ENCODE measurements at regions not wholly inside any gene's neighbourhood (a gene's known extent, or its start where the extent isn't known, plus 50 kb on each side); places are given as distances from the start of the nearest gene placed in this dataset.

- no peak for FAIRE-seq
- no peaks in the 10 kb centered on the region for H3K4me1 ChIP-seq (ENCODE audit: control insufficient read depth in 2 of 3, insufficient read depth in 2 of 3, low read depth in 1 of 3, low read length in 3 of 3)
- TF ChIP-seq CTCF (IDR thresholded peaks at IDR 0.05; ENCODE audit: borderline replicate concordance, extremely low read depth, insufficient read depth): no peak
- no peak for DNase-seq
- no peak overlapping the region for H3K9ac ChIP-seq (ENCODE audit: low read length in 3 of 3)
- intact Hi-C loops (cut with DNase I): no loop called here
- H3K36me3 ChIP-seq (ENCODE audit: control insufficient read depth in 2 of 3, insufficient read depth in 3 of 3, low read length in 3 of 3): no peaks in the 10 kb centered on the region
- H3K27ac ChIP-seq (ENCODE audit: low read depth in 2 of 2, low read length in 2 of 2): no peak overlapping the region
- no peaks in the 10 kb centered on the region for H3K9me3 ChIP-seq (ENCODE audit: control insufficient read depth in 2 of 3, insufficient read depth in 1 of 3, low read length in 3 of 3)
- H3K27me3 ChIP-seq (ENCODE audit: control insufficient read depth, insufficient read depth, low read length): no peaks in the 10 kb centered on the region
- H3K4me3 ChIP-seq (ENCODE audit: low read length in 3 of 3): no peak overlapping the region
Observed at GRCh38 chr7:46969303-46970130, 612.4 kb downstream of the TNS3 start.

GRCh38 chr7:46968003-46968402, 613.9 kb downstream of the TNS3 start:
- H3K36me3 ChIP-seq (ENCODE audit: control insufficient read depth in 2 of 3, insufficient read depth in 3 of 3, low read length in 3 of 3): no peaks in the 10 kb centered on the region
- no peak overlapping the region for H3K9ac ChIP-seq (ENCODE audit: low read length in 3 of 3)
- intact Hi-C loops (cut with DNase I): no loop called here
- H3K4me1 ChIP-seq (ENCODE audit: control insufficient read depth in 2 of 3, insufficient read depth in 2 of 3, low read depth in 1 of 3, low read length in 3 of 3): no peaks in the 10 kb centered on the region
- FAIRE-seq: no peak
- no peak overlapping the region for H3K27ac ChIP-seq (ENCODE audit: low read depth in 2 of 2, low read length in 2 of 2)
- H3K4me3 ChIP-seq (ENCODE audit: low read length in 3 of 3): no peak overlapping the region
- peaks cover 0 to 10% (median 3%) of the 10 kb centered on the region in 3 donors for H3K9me3 ChIP-seq (ENCODE audit: control insufficient read depth in 2 of 3, insufficient read depth in 1 of 3, low read length in 3 of 3)
- no peaks in the 10 kb centered on the region for H3K27me3 ChIP-seq (ENCODE audit: control insufficient read depth, insufficient read depth, low read length)
- no peak for TF ChIP-seq CTCF (IDR thresholded peaks at IDR 0.05; ENCODE audit: borderline replicate concordance, extremely low read depth, insufficient read depth)
- DNase-seq: no peak

DNA sequence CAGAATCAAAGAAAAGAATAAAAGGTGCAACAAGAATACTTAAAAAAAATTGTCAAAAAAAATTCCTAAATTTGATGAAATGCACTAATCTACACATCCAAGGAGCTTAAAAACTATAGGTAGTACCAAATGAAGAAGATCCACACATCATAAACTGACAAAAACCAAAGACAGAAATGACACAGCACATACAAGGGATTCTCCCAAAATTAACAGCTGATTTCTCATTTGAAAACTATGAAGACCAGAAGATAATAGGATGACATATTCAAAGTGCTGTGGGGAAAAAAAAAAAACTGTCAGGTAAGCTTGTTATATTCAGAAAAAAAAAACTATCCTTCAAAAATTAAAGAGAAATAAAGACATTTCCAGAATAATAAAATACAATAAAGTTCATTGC, 618.2 kb downstream of the TNS3 start:
- no peaks in the 10 kb centered on the region for H3K36me3 ChIP-seq (ENCODE audit: control insufficient read depth in 2 of 3, insufficient read depth in 3 of 3, low read length in 3 of 3)
- H3K9ac ChIP-seq (ENCODE audit: low read length in 3 of 3): no peak overlapping the region
- DNase-seq: no peak
- H3K27me3 ChIP-seq (ENCODE audit: control insufficient read depth, insufficient read depth, low read length): no peaks in the 10 kb centered on the region
- no peak for FAIRE-seq
- no peak overlapping the region for H3K27ac ChIP-seq (ENCODE audit: low read depth in 2 of 2, low read length in 2 of 2)
- no peak for TF ChIP-seq CTCF (IDR thresholded peaks at IDR 0.05; ENCODE audit: borderline replicate concordance, extremely low read depth, insufficient read depth)
- intact Hi-C loops (cut with DNase I): no loop called here
- H3K9me3 ChIP-seq (ENCODE audit: control insufficient read depth in 2 of 3, insufficient read depth in 1 of 3, low read length in 3 of 3): peaks cover 0 to 15% (median 3%) of the 10 kb centered on the region in 3 donors
- H3K4me1 ChIP-seq (ENCODE audit: control insufficient read depth in 2 of 3, insufficient read depth in 2 of 3, low read depth in 1 of 3, low read length in 3 of 3): no peaks in the 10 kb centered on the region
- H3K4me3 ChIP-seq (ENCODE audit: low read length in 3 of 3): no peak overlapping the region
